ENCODE measurements at regions not wholly inside any gene's neighbourhood (a gene's known extent, or its start where the extent isn't known, plus 50 kb on each side); places are given as distances from the start of the nearest gene placed in this dataset.

GRCh38 chr1:187985145-187985896 lies 1156.6 kb downstream of the PLA2G4A start:
- TF ChIP-seq POLR2AphosphoS5 (IDR thresholded peaks at IDR 0.05; ENCODE audit: borderline replicate concordance, low read depth, low read length): no peak
- no peak for TF ChIP-seq EZH2 (IDR thresholded peaks at IDR 0.05)

Data from SK-N-MC (cell line).